ENCODE measurements at regions not wholly inside any gene's neighbourhood (a gene's known extent, or its start where the extent isn't known, plus 50 kb on each side); places are given as distances from the start of the nearest gene placed in this dataset.
A peak's percentile ranks its signal among the peaks of the same experiment; 100 is the strongest.
"Not testable (repeated sequence)": the region's sequence is repeated elsewhere in the genome, so short reads cannot be mapped to it uniquely, and the experiment has no call there.

- no peak for DNase-seq
These were observed 180.5 kb upstream of the RASGRP1 start for GRCh38 chr15:38745126-38745525.

DNA sequence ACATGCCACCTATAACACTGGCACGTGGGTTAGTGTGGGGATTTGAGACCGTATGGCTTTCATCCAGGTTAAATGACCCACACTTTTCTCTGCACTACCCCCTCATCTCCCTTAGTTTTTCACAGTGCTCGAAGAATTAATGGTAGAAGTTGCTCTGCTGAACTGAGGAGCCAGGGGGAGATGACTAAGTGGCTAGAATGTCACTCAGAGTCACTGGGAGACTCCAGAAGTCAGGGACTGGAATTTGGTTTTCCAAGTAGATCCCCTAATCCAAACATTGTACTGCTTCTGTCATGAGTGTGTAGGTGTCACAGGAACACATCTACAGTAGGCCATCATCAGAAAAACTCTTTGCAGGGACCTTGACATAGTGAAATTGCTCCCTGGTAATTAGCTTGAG, 181.0 kb upstream of the RASGRP1 start:
- no peak for DNase-seq

DNA sequence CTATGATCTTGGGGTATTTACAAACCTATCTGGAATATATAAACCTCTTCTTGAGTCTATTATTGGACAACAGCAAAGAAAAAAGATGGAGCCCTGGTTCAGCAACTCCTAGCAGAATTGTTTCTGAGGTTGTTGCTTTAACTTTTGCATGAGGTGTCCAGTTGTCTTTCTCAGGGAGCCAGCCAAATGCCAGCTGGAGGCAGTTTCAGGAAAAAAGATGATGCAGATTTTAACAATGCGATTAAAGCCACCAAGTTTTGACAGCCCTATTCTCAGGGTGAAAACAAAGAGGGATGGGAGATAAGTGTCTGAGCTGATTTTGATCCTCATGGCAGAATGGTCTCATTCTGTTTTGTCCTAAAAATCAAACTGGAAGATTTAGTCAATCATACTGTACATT, 181.6 kb upstream of the RASGRP1 start:
- DNase-seq, result no peak

DNA sequence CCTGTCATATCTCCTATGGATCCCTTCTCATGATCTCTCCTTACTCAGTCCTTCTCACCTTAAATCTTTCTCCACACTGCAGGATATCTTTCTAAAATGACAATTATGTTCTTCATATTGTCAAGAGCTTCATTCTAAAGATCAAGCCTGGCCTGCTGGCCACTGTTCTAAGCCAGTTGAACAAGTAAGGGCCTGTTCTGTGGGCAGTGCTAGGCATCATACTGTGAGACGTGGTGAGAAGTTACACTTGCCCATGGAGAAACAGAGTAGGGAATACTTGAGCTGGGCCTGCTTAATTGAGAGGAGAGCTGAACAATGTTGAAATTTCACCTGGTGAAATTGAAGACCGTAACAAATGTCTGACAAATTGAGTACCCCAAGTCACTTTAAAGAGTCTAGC, 184.1 kb upstream of the RASGRP1 start:
- DNase-seq, result no peak

- no peak for DNase-seq
These were observed 186.2 kb upstream of the RASGRP1 start for GRCh38 chr15:38750786-38751185.

DNA sequence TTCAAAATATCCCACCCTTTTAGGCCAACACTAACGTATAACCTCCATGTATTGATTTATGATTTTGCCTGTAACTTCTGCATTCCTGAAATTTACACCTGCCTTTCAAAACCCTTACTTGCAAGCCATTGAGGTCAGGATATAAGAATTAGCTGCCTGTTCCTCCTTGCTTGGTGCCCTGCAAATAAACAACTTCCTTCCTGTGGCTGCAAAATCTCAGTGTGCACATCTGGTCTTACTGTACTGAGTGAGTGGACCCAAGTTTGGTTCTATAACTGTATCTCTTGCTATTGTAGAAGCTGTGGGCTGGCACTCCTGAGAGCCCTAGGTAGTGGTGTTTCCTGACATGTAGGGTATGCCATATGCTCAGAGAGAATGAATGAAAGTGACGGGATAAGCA, 191.1 kb upstream of the RASGRP1 start:
- no peak for DNase-seq

- DNase-seq, result no peak
These were observed 191.8 kb upstream of the RASGRP1 start for GRCh38 chr15:38756441-38756840.

GRCh38 chr15:38758043-38758442, 193.4 kb upstream of the RASGRP1 start:
- DNase-seq, result no peak

DNA sequence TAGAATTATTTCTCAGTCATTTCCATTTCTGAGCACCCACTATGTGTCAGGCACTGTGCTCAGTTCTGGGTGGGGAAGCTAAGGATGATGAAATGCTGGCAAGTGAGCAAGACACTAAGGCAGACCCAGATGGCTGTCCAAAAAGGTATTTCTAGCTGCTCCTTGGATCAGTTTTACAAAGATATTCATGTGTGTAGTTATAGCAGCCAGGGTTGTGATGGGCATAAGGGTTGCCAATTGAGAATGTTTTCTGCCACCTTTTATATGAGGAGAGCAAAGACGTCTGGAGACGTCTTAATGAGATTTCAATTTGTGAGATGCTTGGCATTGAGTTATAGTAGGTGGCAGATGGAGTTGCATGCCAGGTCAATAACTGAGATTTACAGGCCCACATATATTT, 197.1 kb upstream of the RASGRP1 start:
- DNase-seq, result no peak

DNA sequence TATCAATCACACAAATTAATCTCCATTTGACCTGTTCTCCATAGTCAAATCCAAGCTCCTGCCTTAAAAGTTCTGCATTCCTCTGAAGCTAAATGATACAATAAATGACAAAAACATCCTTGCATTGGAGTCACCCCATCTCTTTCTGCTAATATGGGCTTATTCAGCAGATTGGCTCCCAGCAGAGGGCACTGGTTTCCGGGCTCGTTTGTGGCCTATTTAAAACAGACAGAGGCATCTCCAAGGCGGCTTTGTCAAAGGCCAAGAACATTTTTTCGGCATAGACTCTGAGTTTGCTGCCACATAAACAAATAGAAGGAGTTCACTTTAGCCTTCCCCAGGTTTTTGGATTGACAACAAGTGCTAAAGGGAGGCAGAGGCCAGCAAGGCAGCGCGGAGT, 204.4 kb upstream of the RASGRP1 start:
- peak in 1 of 4 experiments; percentile 0 for DNase-seq

GRCh38 chr15:38769492-38769891, 204.9 kb upstream of the RASGRP1 start:
- no peak for DNase-seq

GRCh38 chr15:38774076-38774475, 209.5 kb upstream of the RASGRP1 start:
- DNase-seq, result not testable (repeated sequence)

- DNase-seq, result no peak
These were observed 216.6 kb upstream of the RASGRP1 start for GRCh38 chr15:38781196-38781595.

- no peak for DNase-seq
These were observed 217.5 kb upstream of the RASGRP1 start for GRCh38 chr15:38782156-38782555.

GRCh38 chr15:38788918-38789317, 224.3 kb upstream of the RASGRP1 start:
- DNase-seq, result no peak

GRCh38 chr15:38789566-38789965, 225.0 kb upstream of the RASGRP1 start:
- DNase-seq, result no peak

GRCh38 chr15:38793206-38793810, 228.7 kb upstream of the RASGRP1 start:
- no peak for DNase-seq

DNA sequence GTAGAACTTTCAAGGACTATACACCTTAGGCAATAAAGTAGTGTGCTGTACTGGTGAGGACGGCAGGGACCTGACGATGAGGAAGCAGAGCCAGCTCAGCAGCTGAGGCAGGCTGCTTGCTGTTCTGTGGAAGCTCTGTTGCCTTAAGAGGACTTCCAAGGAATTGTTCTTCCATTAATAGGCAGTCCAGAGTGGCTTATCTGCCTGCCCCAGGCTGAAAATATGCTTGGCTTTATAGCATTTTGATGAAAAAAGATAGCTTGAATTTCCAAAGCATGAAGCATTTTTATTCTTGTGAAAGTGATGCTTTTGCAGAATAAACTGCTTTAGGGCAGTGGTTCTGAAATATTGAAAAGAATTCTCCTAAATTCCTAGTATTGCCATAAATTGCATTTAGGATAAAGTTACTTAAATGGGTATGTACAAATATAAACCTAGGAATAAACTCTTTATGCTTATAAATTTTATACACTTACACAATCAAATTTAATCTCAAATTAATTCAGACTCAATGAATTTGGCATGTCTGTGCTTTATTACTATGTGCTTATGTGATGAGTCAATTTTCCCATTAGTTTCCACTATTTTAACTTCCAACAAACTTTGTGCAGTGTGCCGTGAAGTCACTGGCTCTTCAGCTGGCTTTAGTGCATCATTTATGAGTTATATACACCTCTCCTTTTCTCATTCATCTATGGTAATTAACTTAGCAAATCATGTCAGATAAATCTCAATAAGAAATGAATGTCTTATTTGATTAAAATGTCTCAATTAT, 231.0 kb upstream of the RASGRP1 start:
- no peak for DNase-seq

DNA sequence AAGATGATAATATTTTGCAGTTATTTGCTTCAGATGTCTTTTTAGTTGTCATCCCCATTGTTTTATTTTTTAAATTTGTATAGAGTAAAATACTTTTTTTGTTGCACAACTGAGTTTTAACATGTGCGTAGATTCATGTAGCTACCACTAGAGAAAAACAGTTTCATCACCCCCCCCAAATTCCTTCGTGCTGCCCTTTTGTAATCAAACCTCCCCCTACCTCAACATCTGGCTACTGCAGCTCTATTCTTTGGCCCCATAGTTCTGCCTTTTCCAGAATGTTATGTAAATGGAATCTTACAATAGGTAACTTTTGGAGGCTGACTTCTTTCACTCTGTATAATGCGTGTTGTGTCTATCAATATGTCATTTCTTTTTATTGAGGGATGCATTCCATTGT, 232.0 kb upstream of the RASGRP1 start:
- DNase-seq, result no peak

DNA sequence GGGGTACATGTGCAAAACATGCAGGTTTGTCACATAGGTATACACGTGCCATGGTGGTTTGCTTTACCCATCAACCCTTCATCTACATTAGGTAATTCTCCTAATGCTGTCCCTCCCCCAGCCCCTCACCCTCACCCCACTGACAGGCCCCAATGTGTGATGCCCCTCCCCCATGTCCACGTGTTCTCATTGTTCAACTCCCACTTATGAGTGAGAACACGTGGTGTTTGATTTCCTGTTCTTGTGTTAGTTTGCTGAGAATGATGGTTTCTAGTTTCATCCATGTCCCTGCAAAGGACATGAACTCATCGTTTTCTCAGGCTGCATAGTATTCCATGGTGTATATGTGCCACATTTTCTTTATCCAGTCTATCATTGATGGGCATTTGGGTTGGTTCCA, 232.9 kb upstream of the RASGRP1 start:
- DNase-seq, result not testable (repeated sequence)

- DNase-seq, result peak in 1 of 4 experiments; percentile 2
These were observed 234.6 kb upstream of the RASGRP1 start for GRCh38 chr15:38799202-38799601.

GRCh38 chr15:38809621-38810020, 245.0 kb upstream of the RASGRP1 start:
- no peak for DNase-seq

- no peak for DNase-seq
These were observed 246.1 kb upstream of the RASGRP1 start for GRCh38 chr15:38810686-38811085.

DNA sequence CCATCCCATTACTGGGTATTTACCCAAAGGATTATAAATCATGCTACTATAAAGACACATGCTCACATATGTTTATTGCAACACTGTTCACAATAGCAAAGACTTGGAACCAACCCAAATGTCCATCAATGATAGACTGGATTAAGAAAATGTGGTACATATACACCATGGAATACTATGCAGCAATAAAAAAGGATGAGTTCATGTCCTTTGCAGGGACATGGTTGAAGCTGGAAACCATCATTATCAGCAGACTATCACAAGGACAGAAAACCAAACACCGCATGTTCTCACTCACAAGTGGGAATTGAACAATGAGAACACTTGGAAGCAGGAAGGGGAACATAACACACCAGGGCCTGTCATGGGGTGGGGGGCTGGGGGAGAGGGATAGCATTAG, 249.6 kb upstream of the RASGRP1 start:
- DNase-seq, result not testable (repeated sequence)

DNA sequence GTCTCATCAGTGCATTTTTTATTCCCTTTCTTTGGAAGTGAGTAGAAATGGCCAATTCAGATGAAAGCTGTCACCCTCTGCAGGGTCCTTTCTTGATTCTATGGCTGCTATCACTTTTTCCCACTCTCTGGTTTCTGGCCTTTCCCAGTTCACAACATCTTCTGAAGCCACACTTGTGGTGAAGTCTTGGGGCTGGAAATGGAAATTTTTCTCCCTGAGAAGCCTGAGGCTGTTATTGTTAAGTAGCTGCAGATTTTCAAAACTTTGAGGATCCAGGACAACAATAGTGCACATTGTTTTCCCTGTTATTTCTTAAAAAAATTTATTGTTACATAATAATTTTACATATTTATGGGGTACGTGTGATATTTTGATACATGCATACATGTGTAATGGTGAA, 250.3 kb upstream of the RASGRP1 start:
- no peak for DNase-seq

Measured in suppressor macrophage (primary cell).